Right kidney (tissue), 1 donor: ENCODE measurements at regions not wholly inside any gene's neighbourhood (a gene's known extent, or its start where the extent isn't known, plus 50 kb on each side); places are given as distances from the start of the nearest gene placed in this dataset.
"Not testable (repeated sequence)": the region's sequence is repeated elsewhere in the genome, so short reads cannot be mapped to it uniquely, and the experiment has no call there.

Experiments used
- DNase-seq: peaks from one replicate; pipeline ENCODE4 v3.0.0-alpha.2; 2016

DNA sequence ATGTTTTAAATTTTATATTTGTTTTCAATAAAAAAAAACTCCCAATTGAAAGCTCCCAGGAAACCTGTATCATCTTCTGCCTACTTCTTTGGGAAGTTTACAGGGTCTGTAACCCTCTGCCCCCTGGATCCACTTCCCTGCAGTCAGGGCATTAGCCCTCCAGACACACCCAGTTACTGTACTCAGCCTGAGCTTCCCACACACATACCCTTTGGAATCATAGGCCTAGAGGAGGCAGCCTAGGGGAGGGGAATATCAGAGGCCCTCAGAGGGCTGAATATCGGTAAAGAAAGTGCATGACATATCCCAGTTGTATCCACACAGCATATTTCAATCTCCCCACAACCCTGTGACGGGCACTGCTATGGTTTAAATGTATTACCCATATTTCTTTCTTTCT, 56.2 kb upstream of the TFPI start:
- DNase-seq, result not testable (repeated sequence)

DNA sequence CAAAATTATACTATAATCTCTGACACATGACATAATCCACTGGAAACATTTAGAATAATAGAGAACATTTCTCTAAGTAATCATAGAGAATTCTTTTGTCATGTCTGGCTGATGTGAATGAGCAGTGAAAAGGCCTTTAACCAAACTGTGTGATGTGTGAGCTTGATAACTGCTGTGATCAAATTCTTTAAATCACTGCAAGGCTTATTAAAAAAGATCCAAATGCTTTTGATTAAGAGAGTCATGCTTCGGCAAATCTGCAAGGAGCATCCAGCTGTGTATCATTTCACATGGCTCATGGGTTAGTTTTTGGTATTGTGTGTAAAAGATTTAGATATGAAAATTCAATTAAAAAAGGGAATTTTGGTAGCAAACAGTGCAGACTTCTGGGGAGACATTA, 58.6 kb upstream of the TFPI start:
- no peak for DNase-seq

DNA sequence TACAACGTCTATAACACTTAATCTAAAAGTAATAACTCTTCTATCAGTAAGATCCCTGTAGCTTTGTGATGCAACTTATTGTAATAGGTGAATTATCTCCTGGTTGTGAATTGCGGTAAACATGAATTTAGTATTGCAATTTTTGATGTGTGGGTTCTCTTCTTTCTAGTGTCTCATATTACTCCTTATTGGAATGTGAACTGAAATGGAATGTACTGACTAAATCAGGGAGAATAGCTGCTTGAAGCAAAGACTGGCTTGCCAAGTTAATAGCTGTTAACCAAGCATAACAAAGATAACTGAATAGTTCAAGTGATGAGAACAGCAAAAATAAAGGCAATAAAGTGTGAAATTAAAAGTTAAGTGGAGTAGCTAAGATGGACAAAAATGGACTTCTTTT, 60.5 kb upstream of the TFPI start:
- DNase-seq, result no peak

- no peak for DNase-seq
Observed at GRCh38 chr2:187615364-187615763, 61.1 kb upstream of the TFPI start.

DNA sequence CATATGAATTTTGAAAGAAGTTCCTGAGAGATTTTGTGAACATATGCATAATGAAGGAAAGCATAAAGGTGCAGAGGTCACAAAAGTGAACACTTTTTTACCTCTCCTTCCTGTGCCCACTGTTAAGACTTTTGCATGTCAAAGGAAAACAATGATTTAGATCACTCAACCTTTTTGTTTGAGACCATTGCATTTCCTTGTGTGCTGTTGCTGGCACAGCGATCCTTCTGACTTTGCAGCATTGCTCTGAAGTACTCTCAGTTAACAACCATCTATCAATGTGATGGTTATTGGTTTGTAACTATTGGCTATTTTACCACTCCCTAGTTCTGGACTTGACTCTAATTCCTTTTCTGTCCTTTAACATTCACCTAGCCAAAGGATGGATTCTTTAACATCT, 61.7 kb upstream of the TFPI start:
- no peak for DNase-seq

GRCh38 chr2:187617120-187617519, 62.9 kb upstream of the TFPI start:
- DNase-seq, result no peak

GRCh38 chr2:187617905-187618304, 63.7 kb upstream of the TFPI start:
- no peak for DNase-seq

GRCh38 chr2:187618813-187619212, 64.6 kb upstream of the TFPI start:
- no peak for DNase-seq

DNA sequence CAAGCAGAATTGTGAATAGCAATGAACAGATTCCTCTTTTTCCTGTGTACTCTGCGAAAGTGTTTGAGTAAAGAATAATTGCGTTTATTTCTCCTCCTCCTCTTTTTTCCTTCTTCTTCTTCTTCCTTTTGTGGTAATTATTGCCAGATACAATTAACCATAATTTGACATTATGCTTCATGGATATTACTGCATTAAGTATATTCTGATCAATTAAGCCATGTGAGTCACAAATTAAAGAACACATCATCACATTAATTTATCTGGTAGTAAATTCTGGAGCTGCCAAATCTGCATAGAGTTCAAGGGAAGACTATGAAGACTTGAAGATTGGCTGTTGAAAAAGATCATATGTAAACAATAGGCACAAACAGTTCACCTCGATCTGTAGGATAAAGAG, 72.9 kb upstream of the TFPI start:
- no peak for DNase-seq

GRCh38 chr2:187636731-187637391, 82.6 kb upstream of the TFPI start:
- DNase-seq, result not testable (repeated sequence)

GRCh38 chr2:187637392-187637740, 83.1 kb upstream of the TFPI start:
- not testable (repeated sequence) for DNase-seq

GRCh38 chr2:187637771-187638170, 83.5 kb upstream of the TFPI start:
- DNase-seq, result not testable (repeated sequence)

- no peak for DNase-seq
Observed at GRCh38 chr2:187638840-187639239, 84.6 kb upstream of the TFPI start.

DNA sequence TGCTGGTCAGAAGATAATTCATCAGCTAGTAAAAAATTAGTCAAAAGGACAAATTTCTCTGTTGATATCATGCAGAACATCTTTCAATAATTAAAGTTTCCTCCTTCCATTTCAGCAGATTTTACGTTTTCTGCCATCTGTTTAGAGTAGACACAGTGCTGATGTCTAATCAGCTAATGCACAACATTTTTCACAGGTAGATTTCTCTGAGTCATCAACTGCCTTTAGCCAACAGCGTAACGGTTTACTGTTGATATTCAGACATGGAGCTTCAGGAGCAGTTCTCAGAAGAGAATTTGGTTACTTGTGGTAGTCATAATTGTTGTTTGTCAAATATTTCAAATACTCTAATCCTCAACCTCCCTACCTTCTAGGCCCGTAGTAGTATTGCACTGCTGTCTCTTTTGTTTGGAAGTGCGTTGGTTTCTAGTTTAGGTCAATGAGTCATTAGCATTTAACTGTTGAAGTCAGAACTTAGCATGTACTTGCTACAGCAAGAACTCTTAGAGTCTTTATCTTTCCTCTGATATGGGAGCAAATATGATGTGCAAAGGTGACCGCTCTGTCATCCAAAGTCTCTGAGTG, 86.8 kb upstream of the TFPI start:
- DNase-seq, result no peak

DNA sequence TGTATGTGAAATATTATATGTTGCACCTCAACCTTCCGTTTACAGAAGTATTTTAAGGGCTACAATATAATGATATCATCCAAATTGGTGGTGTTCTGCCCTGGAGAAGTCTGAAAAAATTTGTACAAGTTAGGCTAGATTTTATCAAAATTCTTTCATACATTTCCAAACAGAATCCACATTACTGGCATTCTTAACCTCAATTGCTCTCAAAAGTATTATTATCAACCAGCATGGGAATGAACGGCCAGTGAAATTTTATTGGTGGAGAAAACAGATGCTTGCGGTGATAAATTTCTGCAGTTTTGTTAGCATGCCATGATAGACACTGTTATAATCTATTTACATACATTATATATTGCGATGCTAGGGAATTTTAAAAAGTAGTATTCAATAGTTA, 88.3 kb upstream of the TFPI start:
- DNase-seq, result no peak

DNA sequence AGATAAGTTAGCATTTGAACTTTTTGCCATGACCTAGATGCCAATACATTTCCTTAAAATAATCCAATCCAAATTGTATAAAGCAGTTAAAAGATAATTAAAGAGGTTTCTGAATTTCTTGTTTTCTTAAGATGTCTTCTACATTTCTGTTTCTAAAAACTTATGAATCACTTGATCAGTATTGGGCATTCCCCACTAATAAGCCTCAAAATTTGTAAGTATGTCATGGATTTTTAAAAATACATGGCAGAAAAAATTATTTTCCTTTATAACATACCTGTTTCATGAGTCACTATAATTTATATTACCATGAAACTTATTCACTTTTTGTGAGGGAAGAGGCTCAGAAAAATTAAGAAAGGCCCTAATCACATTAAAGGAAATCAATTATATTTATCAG, 90.3 kb upstream of the TFPI start:
- DNase-seq, result no peak

- no peak for DNase-seq
Observed at GRCh38 chr2:187644981-187645380, 90.7 kb upstream of the TFPI start.

GRCh38 chr2:187646556-187646955, 92.3 kb upstream of the TFPI start:
- no peak for DNase-seq

- no peak for DNase-seq
Observed at GRCh38 chr2:187654535-187654934, 100.3 kb upstream of the TFPI start.

GRCh38 chr2:187655001-187655400, 100.8 kb upstream of the TFPI start:
- no peak for DNase-seq

DNA sequence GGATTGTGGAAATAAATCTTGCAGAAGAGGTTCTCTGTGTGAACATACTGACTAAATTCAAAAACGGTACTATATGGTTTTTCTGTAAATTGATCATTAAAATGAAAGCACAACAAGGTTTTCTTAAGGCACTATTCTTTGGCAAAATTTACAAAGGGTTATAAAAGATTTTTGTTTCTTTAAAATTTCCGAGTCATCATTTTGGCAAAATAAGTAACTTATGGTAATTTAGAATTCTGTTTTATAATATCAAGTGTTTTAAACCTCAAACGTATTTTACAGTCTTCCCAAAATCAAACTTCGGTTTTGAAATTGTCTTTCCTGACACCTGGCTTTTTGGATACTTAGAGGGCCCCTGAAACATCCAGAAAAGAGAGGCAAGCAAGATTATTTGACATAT, 101.9 kb upstream of the TFPI start:
- no peak for DNase-seq

GRCh38 chr2:187658952-187659525, 104.8 kb upstream of the TFPI start:
- no peak for DNase-seq

DNA sequence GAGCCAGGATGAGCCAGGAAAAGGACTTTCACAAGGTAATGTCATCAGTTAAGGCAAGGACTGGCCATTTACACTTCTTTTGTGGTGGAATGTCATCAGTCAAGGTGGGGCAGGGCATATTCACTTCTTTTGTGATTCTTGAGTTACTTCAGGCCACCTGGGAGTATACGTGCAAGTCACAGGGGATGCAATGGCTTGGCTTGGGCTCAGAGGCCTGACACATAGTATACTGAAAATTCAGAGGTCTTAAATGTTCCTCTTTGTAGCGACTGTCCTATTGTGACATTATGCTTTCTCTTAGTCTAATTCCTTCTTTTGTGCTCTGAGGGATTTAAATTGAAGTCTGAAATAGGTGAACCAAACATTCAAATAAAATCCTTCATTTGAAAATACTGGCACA, 121.8 kb upstream of the TFPI start:
- not testable (repeated sequence) for DNase-seq

GRCh38 chr2:187679454-187679853, 125.2 kb upstream of the TFPI start:
- DNase-seq, result no peak
